K562 (cell line): ENCODE measurements at regions not wholly inside any gene's neighbourhood (a gene's known extent, or its start where the extent isn't known, plus 50 kb on each side); places are given as distances from the start of the nearest gene placed in this dataset.

ENCODE experiments used
- EZH2 ChIP-seq: IDR thresholded peaks from 2 replicates; pipeline ENCODE4 v1.6.1; 2012; ENCODE audit warnings: low read depth, mild to moderate bottlenecking, inconsistent platforms, low read length, borderline replicate concordance
- LEF1 ChIP-seq: fragments of 450-650 bp; IDR thresholded peaks from 2 replicates; pipeline ENCODE4 v1.6.1; 2016; ENCODE audit warnings: mild to moderate bottlenecking
- MBD2 ChIP-seq: sonication (generic); IDR thresholded peaks from 2 replicates; pipeline ENCODE4 v1.6.1; 2016; ENCODE audit warnings: low read depth, borderline replicate concordance
- MXI1 ChIP-seq: IDR thresholded peaks from 2 replicates; pipeline ENCODE4 v1.6.1; 2011; ENCODE audit warnings: low read depth, mild to moderate bottlenecking, improper control_type of control experiment, low read length
- TF ChIP-seq, protein P1 (sequence below): sonication (generic); formaldehyde crosslinking; IDR thresholded peaks from 2 replicates; pipeline ENCODE4 v1.8.0; 2023; ENCODE audit warnings: mild to moderate bottlenecking, missing genetic modification reagents
- TF ChIP-seq, protein P2 (sequence below), 2 experiments: fragments of 450-650 bp in 1 of 2; sonication (generic) in 1 of 2; formaldehyde crosslinking in 1 of 2; IDR thresholded peaks in 1 of 2; conservative IDR thresholded peaks in 1 of 2; 2 replicates each; pipeline versions ENCODE4 v1.6.1 to v1.8.1; 2016 to 2023; ENCODE audit warnings: mild to moderate bottlenecking in 2 of 2, moderate library complexity in 2 of 2, inconsistent platforms in 1 of 2, missing genetic modification reagents in 1 of 2

- TF ChIP-seq, protein P1, sequence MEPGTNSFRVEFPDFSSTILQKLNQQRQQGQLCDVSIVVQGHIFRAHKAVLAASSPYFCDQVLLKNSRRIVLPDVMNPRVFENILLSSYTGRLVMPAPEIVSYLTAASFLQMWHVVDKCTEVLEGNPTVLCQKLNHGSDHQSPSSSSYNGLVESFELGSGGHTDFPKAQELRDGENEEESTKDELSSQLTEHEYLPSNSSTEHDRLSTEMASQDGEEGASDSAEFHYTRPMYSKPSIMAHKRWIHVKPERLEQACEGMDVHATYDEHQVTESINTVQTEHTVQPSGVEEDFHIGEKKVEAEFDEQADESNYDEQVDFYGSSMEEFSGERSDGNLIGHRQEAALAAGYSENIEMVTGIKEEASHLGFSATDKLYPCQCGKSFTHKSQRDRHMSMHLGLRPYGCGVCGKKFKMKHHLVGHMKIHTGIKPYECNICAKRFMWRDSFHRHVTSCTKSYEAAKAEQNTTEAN (CRISPR knock-in tag): no peak
- TF ChIP-seq, protein P2, sequence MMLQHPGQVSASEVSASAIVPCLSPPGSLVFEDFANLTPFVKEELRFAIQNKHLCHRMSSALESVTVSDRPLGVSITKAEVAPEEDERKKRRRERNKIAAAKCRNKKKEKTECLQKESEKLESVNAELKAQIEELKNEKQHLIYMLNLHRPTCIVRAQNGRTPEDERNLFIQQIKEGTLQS (IDR thresholded peaks at IDR 0.05): no peak
- TF ChIP-seq, protein P2 (CRISPR knock-in tag; conservative IDR thresholded peaks at IDR 0.05): no peak
- no peak for TF ChIP-seq LEF1
- TF ChIP-seq MXI1: no peak
- TF ChIP-seq MBD2: no peak
- no peak for TF ChIP-seq EZH2
These were observed 335.3 kb downstream of the BRINP2 start for GRCh38 chr1:177505905-177506590.
